ENCODE measurements at regions not wholly inside any gene's neighbourhood (a gene's known extent, or its start where the extent isn't known, plus 50 kb on each side); places are given as distances from the start of the nearest gene placed in this dataset.

GRCh38 chr12:114919479-114919878, 235.5 kb upstream of the TBX3 start:
- DNase-seq (ENCODE audit: low read depth, low spot score) (no peak), FAIRE-seq (no peak)
- Histone ChIP-seq H3K9me3 (replicated peaks; ENCODE audit: control insufficient read depth, insufficient read depth, low read length) (peaks cover 7% of the 10 kb centered on the region), H4K20me1 (replicated peaks; ENCODE audit: control insufficient read depth, extremely low read depth, insufficient read depth, low read length) (no peaks in the 10 kb centered on the region), H3K27me3 (ENCODE audit: control insufficient read depth in 2 of 2, insufficient read depth in 2 of 2, low read length in 2 of 2) (no peaks in the 10 kb centered on the region), H3K4me3 (replicated peaks in 1 of 3; ENCODE audit: insufficient read depth in 1 of 3, low read depth in 1 of 3, low read length in 3 of 3) (no peak overlapping the region), H3K27ac (ENCODE audit: insufficient read depth, low read depth, low read length) (no peak overlapping the region), H3K9ac (replicated peaks; ENCODE audit: extremely low read depth, insufficient read depth, low read length) (no peak overlapping the region), H3K4me2 (ENCODE audit: insufficient read depth, low read length) (no peak overlapping the region), H3K36me3 (ENCODE audit: control insufficient read depth in 2 of 2, extremely low read depth in 1 of 2, insufficient read depth in 2 of 2, low read length in 2 of 2) (no peaks in the 10 kb centered on the region), H2AFZ (ENCODE audit: low read depth, low read length) (no peak overlapping the region), H3K79me2 (ENCODE audit: control insufficient read depth, insufficient read depth, low read length) (no peaks in the 10 kb centered on the region), H3K4me1 (ENCODE audit: control insufficient read depth, extremely low read depth, insufficient read depth, low read length) (no peaks in the 10 kb centered on the region), H3K9me1 (replicated peaks; ENCODE audit: control insufficient read depth, extremely low read depth, insufficient read depth, low read length) (no peaks in the 10 kb centered on the region)
- POLR2A ChIA-PET = no interaction called here
- BruUV-seq (replicated peaks) = no TSS peak
- no peak for TF ChIP-seq GATA2 (IDR thresholded peaks at IDR 0.05; ENCODE audit: insufficient read depth, insufficient read length, low read depth, low read length)
- TF ChIP-seq FOS (IDR thresholded peaks at IDR 0.05; ENCODE audit: borderline replicate concordance, insufficient read depth, low read length) = no peak
- TF ChIP-seq POLR2AphosphoS5 (IDR thresholded peaks at IDR 0.05; ENCODE audit: insufficient read depth, low read depth, low read length) = no peak
- no peak for TF ChIP-seq MYC (IDR thresholded peaks at IDR 0.05; ENCODE audit: low read depth, low read length)
- no peak for TF ChIP-seq CTCF (IDR thresholded peaks at IDR 0.05; ENCODE audit: extremely low read depth in 1 of 2, insufficient read depth in 1 of 2, low read depth in 1 of 2, low read length in 2 of 2)
- no peak for TF ChIP-seq EZH2 (IDR thresholded peaks at IDR 0.05; ENCODE audit: borderline replicate concordance, low read depth, low read length, severe bottlenecking)
- TF ChIP-seq POLR2A (IDR thresholded peaks at IDR 0.05; ENCODE audit: low read depth, low read length) = no peak
- TF ChIP-seq MAX (IDR thresholded peaks at IDR 0.05; ENCODE audit: insufficient read depth, insufficient read length) = no peak
- no peak for TF ChIP-seq JUN (IDR thresholded peaks at IDR 0.05; ENCODE audit: borderline replicate concordance, insufficient read depth, insufficient read length, low read depth)
- CTCF ChIA-PET = no interaction called here
- dilution Hi-C loops (cut with MboI; ENCODE audit: extremely low pct_ligation_motif_present, low sequenced_read_pairs) = no loop called here
- intact Hi-C loops (cut with micrococcal nuclease) = no loop called here

Data from endothelial cell of umbilical vein (primary cell).